ENCODE measurements at regions not wholly inside any gene's neighbourhood (a gene's known extent, or its start where the extent isn't known, plus 50 kb on each side); places are given as distances from the start of the nearest gene placed in this dataset.
A peak's percentile ranks its signal among the peaks of the same experiment; 100 is the strongest.
"Not testable (repeated sequence)": the region's sequence is repeated elsewhere in the genome, so short reads cannot be mapped to it uniquely, and the experiment has no call there.

GRCh38 chr9:39551544-39551943 is 196.1 kb downstream of the SPATA31A1 start:
- DNase-seq (ENCODE audit: low spot score); H3K27ac ChIP-seq; POLR2A ChIA-PET (ENCODE audit: low non-redundant PET); CTCF ChIA-PET: not testable (repeated sequence)

- CTCF ChIA-PET; H3K27ac ChIP-seq; DNase-seq (ENCODE audit: low spot score); POLR2A ChIA-PET (ENCODE audit: low non-redundant PET): not testable (repeated sequence)
These were observed 196.9 kb downstream of the SPATA31A1 start for GRCh38 chr9:39552242-39552881.

- DNase-seq (ENCODE audit: low spot score); CTCF ChIA-PET; H3K27ac ChIP-seq; POLR2A ChIA-PET (ENCODE audit: low non-redundant PET): not testable (repeated sequence)
These were observed 198.9 kb downstream of the SPATA31A1 start for GRCh38 chr9:39554352-39554751.

DNA sequence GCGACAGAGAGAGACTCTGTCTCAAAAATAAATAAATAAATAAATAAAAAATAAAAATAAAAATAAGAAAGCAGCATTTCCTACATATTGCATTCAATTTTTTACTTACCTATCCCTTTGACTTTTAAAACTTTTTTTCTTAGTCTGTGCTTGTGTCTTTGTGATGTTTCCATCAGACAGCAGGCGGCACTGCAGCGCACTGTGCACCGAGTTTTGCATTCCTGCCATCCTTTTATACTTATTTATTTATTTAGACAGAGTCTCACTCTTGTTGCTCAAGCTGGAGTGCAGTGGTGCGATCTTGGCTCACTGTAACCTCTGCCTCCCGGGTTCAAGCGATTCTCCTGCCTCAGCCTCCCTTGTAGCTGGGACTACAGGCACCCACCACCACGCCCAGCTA is 203.9 kb downstream of the SPATA31A1 start:
- H3K27ac ChIP-seq; CTCF ChIA-PET; DNase-seq (ENCODE audit: low spot score); POLR2A ChIA-PET (ENCODE audit: low non-redundant PET): not testable (repeated sequence)

- H3K27ac ChIP-seq; CTCF ChIA-PET; POLR2A ChIA-PET (ENCODE audit: low non-redundant PET); DNase-seq (ENCODE audit: low spot score): not testable (repeated sequence)
These were observed 211.3 kb downstream of the SPATA31A1 start for GRCh38 chr9:39566782-39567181.

- POLR2A ChIA-PET (ENCODE audit: low non-redundant PET); CTCF ChIA-PET; H3K27ac ChIP-seq; DNase-seq (ENCODE audit: low spot score): not testable (repeated sequence)
These were observed 211.9 kb downstream of the SPATA31A1 start for GRCh38 chr9:39567396-39567795.

DNA sequence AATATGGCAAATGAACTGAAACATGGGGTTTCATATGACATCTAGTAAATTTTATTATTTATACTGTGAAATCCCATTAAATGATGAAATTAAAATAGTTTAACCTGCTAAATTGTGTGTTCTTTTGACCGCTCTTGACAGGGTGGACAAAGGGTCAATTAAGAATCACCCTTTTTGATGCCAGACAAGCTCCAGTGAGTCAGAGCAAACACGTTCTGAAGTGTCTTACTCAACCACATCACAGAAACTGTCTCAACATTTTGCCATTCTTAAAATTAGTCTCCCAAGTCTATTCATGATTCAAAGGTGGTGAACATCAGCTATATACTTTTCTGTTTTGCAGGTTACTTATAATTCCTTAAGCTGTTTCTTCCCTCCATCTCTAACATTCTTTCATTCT is 213.4 kb downstream of the SPATA31A1 start:
- CTCF ChIA-PET; POLR2A ChIA-PET (ENCODE audit: low non-redundant PET); DNase-seq (ENCODE audit: low spot score): not testable (repeated sequence)

GRCh38 chr9:39573024-39574022 is 217.9 kb downstream of the SPATA31A1 start:
- DNase-seq (ENCODE audit: low spot score); CTCF ChIA-PET; H3K27ac ChIP-seq; POLR2A ChIA-PET (ENCODE audit: low non-redundant PET): not testable (repeated sequence)

More for the DNA sequence above, 213.4 kb downstream of the SPATA31A1 start:
- not testable (repeated sequence) for H3K27ac ChIP-seq

GRCh38 chr9:39579000-39579399 is 223.5 kb downstream of the SPATA31A1 start:
- DNase-seq (ENCODE audit: low spot score); CTCF ChIA-PET; H3K27ac ChIP-seq; POLR2A ChIA-PET (ENCODE audit: low non-redundant PET): not testable (repeated sequence)

DNA sequence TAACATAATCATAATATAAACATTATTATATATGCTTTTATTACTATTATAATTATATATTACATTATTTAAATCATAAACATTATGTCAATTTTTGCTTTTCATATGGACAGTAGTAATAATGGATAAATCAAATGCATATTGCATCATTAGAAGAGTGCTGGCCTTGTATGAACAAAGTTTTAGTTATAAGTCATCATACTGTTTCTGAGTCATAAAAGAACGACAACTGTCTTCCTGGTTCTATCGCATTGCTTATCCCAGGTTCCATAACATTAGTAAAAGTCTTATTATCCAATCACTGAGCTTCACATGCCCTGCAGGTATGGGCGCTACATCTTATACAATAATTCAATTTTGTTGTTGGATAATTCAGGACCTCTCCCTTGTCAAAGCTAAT is 225.8 kb downstream of the SPATA31A1 start:
- peak; percentile 20 for DNase-seq (ENCODE audit: low spot score)
- CTCF ChIA-PET; H3K27ac ChIP-seq; POLR2A ChIA-PET (ENCODE audit: low non-redundant PET): not testable (repeated sequence)

DNA sequence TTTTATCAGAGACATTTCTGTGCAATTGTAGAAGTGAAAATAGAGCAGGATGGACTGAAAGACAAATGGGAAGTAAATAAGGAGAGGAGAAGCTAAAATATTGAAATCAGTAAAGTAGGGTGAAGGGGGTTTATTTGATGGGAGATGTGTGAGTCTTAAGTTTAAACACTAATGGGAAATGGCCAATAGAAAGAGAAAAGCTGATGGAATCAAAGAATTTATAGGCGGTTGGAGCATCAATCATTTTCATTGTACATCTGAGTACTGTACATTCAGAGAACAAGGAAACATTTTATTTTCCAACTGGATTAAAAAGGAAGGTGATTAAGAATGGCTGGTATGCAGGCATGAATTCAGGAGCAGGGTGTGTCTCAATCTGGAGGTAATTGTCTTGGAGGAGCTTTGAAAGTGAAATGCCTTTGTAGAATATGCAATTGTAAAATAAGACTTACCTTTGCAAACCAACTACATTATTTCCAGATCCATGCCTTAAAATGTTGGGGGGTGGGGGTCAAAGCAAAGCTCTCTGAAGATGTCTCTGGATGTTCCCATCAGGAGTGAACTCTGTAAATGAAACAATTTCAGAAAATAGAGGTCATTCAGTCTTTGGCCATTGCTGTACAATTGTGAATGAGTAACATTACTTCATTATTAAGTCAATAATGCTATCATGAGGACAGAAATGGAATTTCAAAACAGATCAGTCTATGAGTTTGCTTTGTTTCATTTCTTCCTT is 227.4 kb downstream of the SPATA31A1 start:
- CTCF ChIA-PET; POLR2A ChIA-PET (ENCODE audit: low non-redundant PET): not testable (repeated sequence)
- DNase-seq (ENCODE audit: low spot score): peak; percentile 47

DNA sequence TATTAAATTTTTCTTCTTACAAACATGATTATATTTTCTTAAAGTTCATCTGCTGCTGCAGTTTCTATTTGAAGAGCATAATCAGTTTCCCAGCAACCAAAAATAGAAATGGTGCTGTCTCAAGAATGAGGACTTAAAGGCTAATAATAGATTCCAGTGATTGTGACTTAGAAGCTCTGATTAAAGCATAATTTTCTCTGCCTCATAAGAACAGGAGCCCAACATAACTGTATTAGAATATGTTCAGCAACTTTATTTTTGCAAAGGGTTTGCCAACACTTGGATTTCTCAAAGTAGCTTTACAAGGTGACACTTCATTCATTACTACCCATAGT is 227.9 kb downstream of the SPATA31A1 start:
- POLR2A ChIA-PET (ENCODE audit: low non-redundant PET); H3K27ac ChIP-seq: not testable (repeated sequence)

More for the DNA sequence above, 227.4 kb downstream of the SPATA31A1 start:
- H3K27ac ChIP-seq: peak overlapping the region; percentile 86; the same call in 1 of the 2 replicates

DNA sequence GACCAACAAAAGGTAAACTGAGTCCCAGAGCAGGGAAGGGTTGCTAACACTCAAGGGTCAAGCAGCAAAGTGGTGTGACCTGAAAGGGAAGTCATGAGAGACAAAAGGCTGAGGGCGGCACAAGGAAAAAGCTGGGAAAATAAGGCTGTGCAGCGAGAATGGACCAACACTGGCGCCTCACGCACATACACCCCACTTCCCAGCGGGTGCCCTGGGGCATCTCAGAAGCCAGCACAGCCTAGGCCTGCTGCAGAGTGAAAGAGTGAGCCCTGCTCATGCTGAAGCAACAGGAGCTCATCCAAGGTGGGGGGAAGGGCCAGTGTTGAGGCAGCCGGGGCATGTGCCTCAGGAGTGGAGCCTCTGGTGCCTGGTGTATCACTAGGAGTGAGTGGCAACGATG is 229.8 kb downstream of the SPATA31A1 start:
- CTCF ChIA-PET; H3K27ac ChIP-seq; DNase-seq (ENCODE audit: low spot score); POLR2A ChIA-PET (ENCODE audit: low non-redundant PET): not testable (repeated sequence)

More for the DNA sequence above, 227.9 kb downstream of the SPATA31A1 start:
- DNase-seq (ENCODE audit: low spot score); CTCF ChIA-PET: not testable (repeated sequence)
